GM18505 (cell line): ENCODE measurements at regions not wholly inside any gene's neighbourhood (a gene's known extent, or its start where the extent isn't known, plus 50 kb on each side); places are given as distances from the start of the nearest gene placed in this dataset.
"Not testable (repeated sequence)": the region's sequence is repeated elsewhere in the genome, so short reads cannot be mapped to it uniquely, and the experiment has no call there.

Experiments
- ATAC-seq: cut with Tn5 transposase; IDR thresholded peaks from one replicate; pipeline ENCODE4 v1.9.1; 2021; ENCODE audit not compliant: unreplicated experiment
- POLR2A ChIP-seq: IDR thresholded peaks from 4 replicates; pipeline ENCODE4 v1.6.1; 2011; ENCODE audit warnings: borderline replicate concordance; ENCODE audit not compliant: insufficient read depth, insufficient read length; ENCODE audit errors: extremely low read depth

DNA sequence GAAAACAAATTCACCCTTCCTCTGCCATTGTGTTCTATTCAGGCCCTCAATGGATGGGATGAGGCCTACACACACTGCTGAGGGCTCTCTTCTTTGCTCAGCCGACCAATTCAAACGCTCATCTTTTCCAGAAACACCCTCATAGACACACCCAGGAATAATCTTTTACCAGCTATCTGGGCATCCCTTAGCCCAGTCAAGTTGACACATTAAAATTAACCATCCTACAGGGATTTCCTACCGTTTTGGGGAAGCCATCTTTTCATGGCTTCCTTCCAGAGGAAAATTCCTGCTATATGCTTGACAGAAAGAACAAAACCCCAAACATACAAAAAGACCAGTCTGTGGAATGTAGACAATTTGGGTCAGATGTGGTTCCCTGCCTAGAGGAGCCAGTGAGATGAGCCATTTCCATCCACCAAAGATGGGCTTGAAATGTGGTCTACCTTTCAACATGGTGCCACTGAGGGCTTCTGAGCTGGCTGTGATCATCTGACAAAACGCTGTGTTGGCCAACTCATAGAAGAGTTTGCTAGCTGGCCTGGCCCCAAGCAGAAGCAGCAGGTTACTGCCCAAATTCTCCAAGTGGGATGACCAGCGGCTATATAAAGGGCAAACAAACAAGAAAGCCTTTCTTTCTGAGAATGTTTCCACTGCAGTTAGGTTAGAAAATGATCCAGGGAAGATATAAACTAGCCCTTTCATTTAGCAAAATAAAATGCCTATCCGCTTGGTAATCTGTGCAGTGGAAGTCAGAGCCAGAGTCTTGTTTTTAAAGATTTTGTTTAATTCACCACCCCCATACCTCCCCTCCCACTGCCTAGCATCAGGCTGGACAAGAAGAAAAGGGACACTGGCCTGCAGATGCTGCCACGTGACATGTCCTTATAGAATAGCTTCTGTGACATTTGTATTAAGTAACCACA lies 69.1 kb upstream of the MRPS6 start:
- ATAC-seq = no peak
- TF ChIP-seq POLR2A = no peak

DNA sequence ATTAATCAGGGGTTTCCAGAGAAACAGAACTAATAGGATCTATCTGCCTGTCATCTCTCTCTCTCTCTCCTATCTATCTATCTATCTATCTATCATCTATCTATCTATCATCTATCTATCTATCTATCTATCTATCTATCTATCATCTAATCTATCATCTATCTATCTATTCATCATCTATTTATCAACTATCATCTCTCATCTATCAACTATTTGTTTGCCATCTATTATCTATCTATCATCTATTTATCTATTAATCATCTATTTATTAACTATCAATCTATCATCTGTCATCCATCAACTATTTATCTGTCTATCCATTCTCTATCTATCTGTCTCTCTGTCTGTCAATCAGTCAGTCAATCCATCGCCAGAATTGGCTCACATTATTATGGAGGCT lies 70.0 kb upstream of the MRPS6 start:
- ATAC-seq = no peak
- no peak for TF ChIP-seq POLR2A

DNA sequence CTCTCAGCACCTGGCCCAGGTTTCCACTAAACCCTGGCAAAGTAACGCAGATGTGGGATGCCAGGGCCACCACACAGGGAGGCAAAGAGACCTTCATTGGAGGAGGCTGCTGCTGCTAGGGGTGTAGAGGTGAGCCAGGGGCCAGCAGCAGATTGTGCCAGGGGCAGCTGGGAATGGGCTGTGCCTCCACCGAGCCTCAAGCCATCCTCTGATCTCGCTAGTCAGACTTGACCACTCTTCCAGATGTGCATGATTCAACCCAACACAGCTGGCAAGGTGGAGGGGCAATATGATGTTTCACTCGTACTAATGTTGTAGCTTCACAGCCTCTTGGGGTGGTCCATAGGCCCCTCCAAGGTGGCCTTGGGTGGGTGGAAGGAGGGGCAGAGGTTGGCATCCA lies 73.0 kb upstream of the MRPS6 start:
- no peak for ATAC-seq
- no peak for TF ChIP-seq POLR2A

DNA sequence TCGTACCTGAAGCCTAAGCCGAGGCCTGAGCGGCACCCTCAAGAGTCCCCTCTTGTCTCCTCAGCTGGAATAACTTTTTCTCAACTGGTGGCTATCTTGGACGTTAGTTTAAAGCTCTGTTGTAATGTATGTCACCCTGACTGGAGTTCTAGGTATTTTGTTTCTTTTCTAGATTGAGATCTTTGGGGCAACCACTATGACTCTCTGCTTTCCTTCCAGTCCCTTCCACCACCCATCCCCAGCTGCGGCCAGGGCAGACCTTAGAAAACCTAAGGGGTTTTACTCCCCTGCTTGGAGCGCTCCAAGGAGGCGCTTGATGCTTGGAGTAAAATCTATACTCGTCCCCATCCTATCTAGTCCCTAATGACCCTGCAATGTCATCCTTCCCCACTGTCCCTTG lies 74.6 kb upstream of the MRPS6 start:
- no peak for TF ChIP-seq POLR2A
- no peak for ATAC-seq

DNA sequence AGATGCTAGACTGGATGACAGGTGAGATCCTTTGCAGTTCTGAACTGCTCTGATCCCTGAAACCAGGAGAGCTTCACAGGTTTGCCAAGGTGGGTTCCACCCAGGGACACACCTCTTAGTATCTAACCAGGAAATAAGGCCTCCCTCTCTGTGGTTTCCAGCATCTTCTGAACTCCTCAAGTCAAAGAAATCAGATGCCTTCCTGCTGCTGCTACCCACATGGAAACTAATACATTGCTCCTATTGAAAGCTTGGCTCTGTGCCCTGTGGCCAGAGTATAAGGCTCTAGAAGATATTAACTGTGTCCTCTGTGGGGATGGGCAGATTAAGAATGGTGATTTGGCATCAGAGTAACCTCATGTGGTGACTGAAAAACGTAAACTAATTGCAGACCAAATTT lies 75.0 kb upstream of the MRPS6 start:
- ATAC-seq = no peak

DNA sequence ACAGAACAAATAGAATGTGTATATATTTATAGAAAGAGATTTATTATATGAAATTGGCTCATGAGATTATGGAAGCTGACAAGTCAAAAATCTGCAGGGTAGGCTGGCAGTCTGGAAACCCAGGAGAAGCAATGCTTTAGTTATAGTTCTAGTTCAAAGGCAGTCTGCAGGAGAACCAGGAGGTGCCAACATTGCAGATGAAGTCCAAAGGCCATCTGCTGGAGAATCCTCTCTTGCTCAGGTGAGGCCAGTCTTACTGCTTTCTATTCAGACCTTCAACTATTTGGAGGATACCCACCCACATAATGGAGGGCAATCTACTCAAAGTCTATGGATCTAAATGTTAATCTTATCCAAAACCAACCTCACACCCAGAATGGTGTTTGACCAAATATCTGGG lies 75.9 kb upstream of the MRPS6 start:
- ATAC-seq = no peak
- TF ChIP-seq POLR2A = no peak

More for the DNA sequence above, 75.0 kb upstream of the MRPS6 start:
- TF ChIP-seq POLR2A = no peak

DNA sequence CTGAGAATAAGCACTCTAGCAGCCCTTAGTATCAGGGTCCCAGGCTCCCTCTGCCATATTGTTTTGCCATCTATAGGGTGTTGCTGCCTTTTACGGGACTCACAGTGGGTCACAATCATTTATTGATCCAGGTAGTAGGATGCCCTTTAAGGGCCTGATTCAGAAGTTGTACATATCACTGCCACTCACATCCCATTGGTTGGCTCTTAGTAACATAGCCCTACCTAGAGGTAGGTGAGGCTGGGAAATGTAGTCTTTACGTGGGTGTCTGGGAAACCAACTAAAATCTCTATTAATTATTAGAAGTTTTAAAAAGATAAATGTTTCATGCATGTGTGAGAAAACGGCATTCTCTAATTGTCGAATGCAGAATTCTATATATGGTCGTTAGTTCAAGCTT lies 78.8 kb upstream of the ATP5PO start:
- no peak for ATAC-seq
- TF ChIP-seq POLR2A = no peak

DNA sequence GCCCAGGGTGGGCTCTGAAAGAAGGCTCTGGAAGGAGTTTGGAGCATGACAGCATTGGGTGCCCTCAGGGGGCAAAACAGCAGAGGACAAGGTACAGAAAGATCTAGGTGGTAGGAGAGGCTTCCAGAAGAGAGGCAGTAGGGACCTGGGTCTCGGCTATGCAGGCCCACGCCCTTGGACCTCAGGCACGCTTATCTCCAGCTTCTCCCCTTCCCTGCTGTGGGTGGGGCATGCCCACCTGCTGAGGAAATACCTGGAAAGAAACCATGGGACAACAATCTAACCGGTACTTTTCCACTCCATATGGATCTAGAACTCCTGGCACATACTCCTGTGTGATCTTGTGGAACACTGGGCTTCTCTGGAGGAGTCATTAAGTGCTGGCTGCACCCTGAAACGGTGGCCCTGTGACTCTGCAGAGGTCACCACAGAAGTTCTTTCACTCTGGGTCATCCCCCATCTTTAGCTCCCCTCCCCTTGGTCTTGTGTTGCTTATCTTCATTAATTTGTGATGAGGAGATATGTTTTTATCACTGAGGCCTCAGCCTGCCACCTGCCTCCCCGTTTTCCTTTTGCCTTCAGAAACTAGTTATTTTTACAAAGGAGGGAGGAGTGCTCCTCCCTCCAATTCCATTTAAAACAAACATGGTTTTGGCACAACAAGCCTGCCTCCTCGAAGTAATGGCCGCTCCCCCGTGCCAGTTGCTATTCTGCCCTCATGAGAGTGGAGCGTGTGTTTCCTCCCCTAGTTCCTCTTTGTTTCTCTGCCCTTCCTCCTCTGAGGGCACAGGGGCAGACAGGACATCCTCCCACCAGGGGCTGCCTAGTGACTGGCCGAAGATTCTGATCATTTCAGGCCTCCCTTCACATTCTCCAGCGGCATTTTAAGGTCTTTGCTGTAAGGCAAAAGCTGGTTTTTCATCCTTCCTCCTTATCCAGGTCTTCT lies 78.0 kb upstream of the ATP5PO start:
- ATAC-seq = no peak
- no peak for TF ChIP-seq POLR2A

DNA sequence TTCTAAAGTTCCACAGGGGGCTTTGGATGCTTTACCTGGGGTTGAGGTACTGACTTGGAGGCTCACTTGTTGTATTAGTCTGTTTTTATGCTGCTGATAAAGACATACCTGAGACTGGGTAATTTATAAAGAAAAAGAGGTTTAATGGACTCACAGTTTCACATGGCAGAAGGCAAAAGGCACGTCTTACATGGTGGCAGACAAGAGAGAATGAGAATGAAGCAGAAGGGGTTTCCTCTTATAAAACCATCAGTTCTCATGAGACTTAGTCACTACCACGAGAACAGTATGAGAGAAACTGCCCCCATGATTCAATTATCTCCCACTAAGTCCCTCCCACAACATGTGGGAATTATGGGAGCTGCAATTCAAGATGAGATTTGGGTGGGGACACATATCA lies 76.8 kb upstream of the ATP5PO start:
- ATAC-seq = not testable (repeated sequence)

DNA sequence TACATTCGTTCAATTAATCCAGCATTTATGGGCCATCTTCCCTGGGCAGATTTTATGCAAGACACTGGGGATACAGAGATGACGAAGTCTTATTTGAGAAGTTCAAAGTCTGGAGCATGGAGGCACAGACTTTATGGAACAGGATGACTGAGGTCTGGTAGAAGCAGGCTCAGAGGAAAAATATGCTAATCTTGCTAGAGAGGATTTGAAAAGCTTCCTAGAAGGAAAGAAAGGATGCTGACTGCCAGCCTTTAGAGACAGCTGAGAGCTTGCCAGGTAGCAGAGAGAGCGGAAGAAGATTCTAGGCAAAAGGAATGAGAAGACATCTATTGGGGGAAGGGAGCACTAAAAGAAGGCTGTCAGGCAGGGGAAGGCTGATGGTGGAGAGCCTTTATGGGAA lies 75.5 kb upstream of the ATP5PO start:
- TF ChIP-seq POLR2A = no peak
- no peak for ATAC-seq

DNA sequence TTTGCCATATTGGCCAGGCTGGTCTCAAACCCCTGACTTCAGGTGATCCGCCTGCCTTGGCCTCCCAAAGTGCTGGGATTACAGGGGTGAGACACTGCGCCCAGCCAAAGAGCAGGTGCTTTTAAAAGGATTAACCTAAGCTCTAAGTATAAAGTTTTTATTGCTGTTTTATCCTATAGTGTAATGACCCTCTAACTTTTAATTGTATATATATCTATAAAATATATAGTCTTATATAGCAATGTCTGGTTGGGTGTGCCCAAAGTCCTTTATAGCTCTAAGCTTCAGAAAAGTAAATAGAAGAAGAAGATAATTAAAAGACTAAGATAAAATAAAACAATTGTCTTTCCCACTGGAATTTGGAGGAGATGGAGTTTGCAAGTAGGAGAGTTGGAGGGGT lies 73.8 kb upstream of the ATP5PO start:
- TF ChIP-seq POLR2A = no peak
- no peak for ATAC-seq

DNA sequence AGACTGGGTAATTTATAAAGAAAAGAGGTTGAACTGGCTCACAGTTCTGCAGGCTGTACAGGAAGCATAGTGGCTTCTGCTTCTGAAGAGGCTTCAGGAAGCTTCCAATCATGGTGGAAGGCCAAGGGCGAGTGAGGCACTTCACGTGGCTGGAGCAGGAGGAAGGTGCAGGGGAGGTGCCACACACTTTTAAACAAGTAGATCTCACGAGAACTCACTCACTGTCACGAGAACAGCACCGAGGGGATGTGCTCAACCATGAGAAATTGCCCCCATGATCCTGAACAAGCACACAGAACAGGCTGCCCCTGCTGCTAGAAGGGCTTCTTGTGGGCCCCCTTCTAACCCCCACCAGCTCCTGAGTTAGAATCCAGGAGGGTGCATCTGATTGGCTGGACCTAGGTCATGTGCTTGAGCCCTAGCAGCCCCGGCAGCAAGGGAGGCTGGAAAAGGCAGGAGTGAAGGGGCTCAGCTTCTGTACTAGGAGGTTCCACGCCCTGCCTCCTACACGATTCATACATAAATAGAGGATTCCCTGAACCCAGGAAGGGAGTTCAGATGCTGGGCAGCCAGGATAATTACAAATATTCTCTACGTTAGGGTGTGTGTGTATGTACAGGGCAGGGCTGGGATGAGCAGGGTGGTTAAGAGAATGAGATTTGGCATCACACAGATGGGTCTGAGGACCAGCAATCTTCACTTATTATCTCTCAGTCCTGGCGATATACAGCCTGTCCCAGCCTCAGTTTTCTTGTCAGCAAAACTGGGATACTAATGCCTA lies 72.8 kb upstream of the ATP5PO start:
- TF ChIP-seq POLR2A = no peak
- ATAC-seq = no peak

DNA sequence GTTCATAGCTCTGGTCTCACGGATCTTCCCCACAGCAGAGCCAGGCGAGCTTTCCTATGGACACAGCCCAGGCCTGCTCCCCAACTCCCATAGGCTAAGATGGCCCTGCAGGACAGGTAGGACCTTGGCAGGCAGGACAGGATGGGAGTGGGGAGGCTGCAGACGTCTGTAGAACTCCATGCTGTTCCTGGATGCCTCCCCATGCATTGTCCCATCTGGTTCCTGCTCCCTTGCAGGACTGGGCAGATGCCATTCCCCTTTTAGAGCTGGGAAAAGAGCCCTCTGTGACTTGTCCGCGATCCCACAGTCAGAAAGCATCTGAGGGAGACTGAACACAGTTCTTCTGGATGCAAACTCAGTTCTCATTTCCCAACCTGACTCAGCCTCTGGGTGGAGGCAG lies 71.9 kb upstream of the ATP5PO start:
- no peak for TF ChIP-seq POLR2A
- ATAC-seq = no peak
